Activated CD4-positive, alpha-beta T cell treated with anti-CD3 and anti-CD28 coated beads, Interleukin-2, Interleukin-6, amounts not matched to agents 100 ng/mL and 50 ng/mL, durations not matched to agents 16 hours and 8 hours (primary cell): ENCODE measurements at regions not wholly inside any gene's neighbourhood (a gene's known extent, or its start where the extent isn't known, plus 50 kb on each side); places are given as distances from the start of the nearest gene placed in this dataset.

Source experiments
- DNase-seq: peaks from one replicate; pipeline ENCODE4 v3.0.0-alpha.2; 2020

- no peak for DNase-seq
Measured at GRCh38 chr10:78401624-78402367, 368.1 kb downstream of the RPS24 start.

GRCh38 chr10:78402591-78402990, 368.9 kb downstream of the RPS24 start:
- no peak for DNase-seq

GRCh38 chr10:78403781-78404180, 370.1 kb downstream of the RPS24 start:
- DNase-seq, result no peak

- DNase-seq, result no peak
Measured at GRCh38 chr10:78404296-78404695, 370.6 kb downstream of the RPS24 start.

- no peak for DNase-seq
Measured at GRCh38 chr10:78405231-78405630, 371.6 kb downstream of the RPS24 start.

GRCh38 chr10:78405736-78406135, 372.1 kb downstream of the RPS24 start:
- DNase-seq, result no peak

- DNase-seq, result no peak
Measured at GRCh38 chr10:78406648-78407008, 373.0 kb downstream of the RPS24 start.

GRCh38 chr10:78407009-78407711, 373.5 kb downstream of the RPS24 start:
- DNase-seq, result peak; percentile 61

- no peak for DNase-seq
Measured at GRCh38 chr10:78407966-78408365, 374.3 kb downstream of the RPS24 start.

GRCh38 chr10:78408671-78409472, 375.2 kb downstream of the RPS24 start:
- DNase-seq, result no peak

- DNase-seq, result no peak
Measured at GRCh38 chr10:78410046-78410965, 376.6 kb downstream of the RPS24 start.

GRCh38 chr10:78411716-78412115, 378.1 kb downstream of the RPS24 start:
- DNase-seq, result no peak

GRCh38 chr10:78412605-78413004, 378.9 kb downstream of the RPS24 start:
- no peak for DNase-seq

GRCh38 chr10:78413076-78414055, 379.7 kb downstream of the RPS24 start:
- DNase-seq, result no peak

GRCh38 chr10:78414380-78414779, 380.7 kb downstream of the RPS24 start:
- DNase-seq, result no peak

GRCh38 chr10:78415111-78415510, 381.4 kb downstream of the RPS24 start:
- no peak for DNase-seq

- no peak for DNase-seq
Measured at GRCh38 chr10:78416031-78417011, 382.7 kb downstream of the RPS24 start.

GRCh38 chr10:78417425-78418370, 384.0 kb downstream of the RPS24 start:
- DNase-seq, result no peak
